ENCODE measurements at regions not wholly inside any gene's neighbourhood (a gene's known extent, or its start where the extent isn't known, plus 50 kb on each side); places are given as distances from the start of the nearest gene placed in this dataset.

DNA sequence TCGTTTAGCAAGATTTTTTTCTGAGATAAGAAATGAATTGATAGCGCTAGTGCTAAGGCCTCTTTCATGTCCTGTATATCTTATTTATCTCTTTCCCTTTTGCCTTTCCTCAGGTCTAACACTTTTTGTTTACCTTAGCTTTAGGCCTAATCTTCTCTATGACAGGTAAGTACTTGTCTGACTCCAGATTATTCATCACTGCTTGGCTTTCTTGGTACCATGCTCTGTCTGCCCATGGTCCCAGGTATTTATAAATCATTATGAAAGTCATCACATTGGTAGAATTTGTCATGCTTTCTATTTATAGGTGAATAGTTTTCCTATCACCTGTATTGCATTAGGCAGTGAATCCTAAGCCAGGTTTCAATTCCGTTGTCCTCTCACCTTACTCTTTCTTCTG is 99.5 kb upstream of the CTSO start:
- Mint-ChIP-seq H3K27ac (no peak overlapping the region), H3K36me3 (no peaks in the 10 kb centered on the region), H3K4me1 (peaks cover 4% of the 10 kb centered on the region), H3K27me3 (ENCODE audit: insufficient read depth, low read depth) (no peaks in the 10 kb centered on the region), H3K9me3 (peaks cover 2% of the 10 kb centered on the region), H3K4me3 (no peak overlapping the region)
- Histone ChIP-seq H3K79me2 (ENCODE audit: low read depth) (no peaks in the 10 kb centered on the region), H3K4me3 (no peak overlapping the region), H3K4me2 (no peak overlapping the region), H4K20me1 (ENCODE audit: low read depth) (no peaks in the 10 kb centered on the region), H3F3A (ENCODE audit: low read depth) (no peaks in the 10 kb centered on the region), H3K9me3 (ENCODE audit: low read depth) (no peaks in the 10 kb centered on the region), H2AFZ (replicated peaks) (no peak overlapping the region), H3K9ac (no peak overlapping the region), H3K27me3 (no peaks in the 10 kb centered on the region), H3K4me1 (no peaks in the 10 kb centered on the region), H3K36me3 (no peaks in the 10 kb centered on the region), H3K27ac (no peak overlapping the region)
- TF ChIP-seq EZH2 (IDR thresholded peaks at IDR 0.05) (no peak), EZH2phosphoT487 (IDR thresholded peaks at IDR 0.05) (no peak)
- TF ChIP-seq, protein P1, sequence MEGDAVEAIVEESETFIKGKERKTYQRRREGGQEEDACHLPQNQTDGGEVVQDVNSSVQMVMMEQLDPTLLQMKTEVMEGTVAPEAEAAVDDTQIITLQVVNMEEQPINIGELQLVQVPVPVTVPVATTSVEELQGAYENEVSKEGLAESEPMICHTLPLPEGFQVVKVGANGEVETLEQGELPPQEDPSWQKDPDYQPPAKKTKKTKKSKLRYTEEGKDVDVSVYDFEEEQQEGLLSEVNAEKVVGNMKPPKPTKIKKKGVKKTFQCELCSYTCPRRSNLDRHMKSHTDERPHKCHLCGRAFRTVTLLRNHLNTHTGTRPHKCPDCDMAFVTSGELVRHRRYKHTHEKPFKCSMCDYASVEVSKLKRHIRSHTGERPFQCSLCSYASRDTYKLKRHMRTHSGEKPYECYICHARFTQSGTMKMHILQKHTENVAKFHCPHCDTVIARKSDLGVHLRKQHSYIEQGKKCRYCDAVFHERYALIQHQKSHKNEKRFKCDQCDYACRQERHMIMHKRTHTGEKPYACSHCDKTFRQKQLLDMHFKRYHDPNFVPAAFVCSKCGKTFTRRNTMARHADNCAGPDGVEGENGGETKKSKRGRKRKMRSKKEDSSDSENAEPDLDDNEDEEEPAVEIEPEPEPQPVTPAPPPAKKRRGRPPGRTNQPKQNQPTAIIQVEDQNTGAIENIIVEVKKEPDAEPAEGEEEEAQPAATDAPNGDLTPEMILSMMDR (IDR thresholded peaks at IDR 0.05), result no peak
- DNase-seq (ENCODE audit: low spot score), result no peak

DNA sequence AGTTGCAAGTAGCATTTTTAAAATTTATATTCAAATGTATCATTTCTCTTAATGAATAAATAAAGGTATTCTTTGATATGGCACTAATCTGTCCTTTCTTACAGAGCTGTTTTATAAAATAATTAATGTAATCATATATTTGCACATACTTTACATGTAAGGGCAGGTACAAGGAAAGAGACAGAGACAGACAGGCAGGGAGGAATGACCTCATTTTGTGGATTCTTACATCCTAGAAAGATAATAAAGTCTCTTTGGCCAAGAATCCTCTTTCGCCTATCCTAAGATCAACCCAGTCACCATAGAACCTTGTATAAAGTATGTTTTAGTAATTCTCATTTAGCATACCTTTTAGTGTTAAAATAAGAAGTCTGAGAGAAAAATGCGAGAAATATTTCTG is 98.5 kb upstream of the CTSO start:
- Histone ChIP-seq H3K4me2 (no peak overlapping the region), H3K4me3 (no peak overlapping the region), H3K9ac (no peak overlapping the region), H3K27me3 (no peaks in the 10 kb centered on the region), H2AFZ (replicated peaks) (no peak overlapping the region), H3K36me3 (no peaks in the 10 kb centered on the region), H3K79me2 (ENCODE audit: low read depth) (no peaks in the 10 kb centered on the region), H3K9me3 (ENCODE audit: low read depth) (no peaks in the 10 kb centered on the region), H4K20me1 (ENCODE audit: low read depth) (no peaks in the 10 kb centered on the region), H3K27ac (no peak overlapping the region), H3F3A (ENCODE audit: low read depth) (no peaks in the 10 kb centered on the region), H3K4me1 (no peaks in the 10 kb centered on the region)
- Mint-ChIP-seq H3K36me3 (no peaks in the 10 kb centered on the region), H3K9me3 (peaks cover 2% of the 10 kb centered on the region), H3K27ac (no peak overlapping the region), H3K4me1 (peaks cover 4% of the 10 kb centered on the region), H3K4me3 (no peak overlapping the region), H3K27me3 (ENCODE audit: insufficient read depth, low read depth) (no peaks in the 10 kb centered on the region)
- TF ChIP-seq EZH2 (IDR thresholded peaks at IDR 0.05) (no peak), EZH2phosphoT487 (IDR thresholded peaks at IDR 0.05) (no peak)
- TF ChIP-seq, protein P1 (IDR thresholded peaks at IDR 0.05), result no peak
- DNase-seq (ENCODE audit: low spot score), result no peak

DNA sequence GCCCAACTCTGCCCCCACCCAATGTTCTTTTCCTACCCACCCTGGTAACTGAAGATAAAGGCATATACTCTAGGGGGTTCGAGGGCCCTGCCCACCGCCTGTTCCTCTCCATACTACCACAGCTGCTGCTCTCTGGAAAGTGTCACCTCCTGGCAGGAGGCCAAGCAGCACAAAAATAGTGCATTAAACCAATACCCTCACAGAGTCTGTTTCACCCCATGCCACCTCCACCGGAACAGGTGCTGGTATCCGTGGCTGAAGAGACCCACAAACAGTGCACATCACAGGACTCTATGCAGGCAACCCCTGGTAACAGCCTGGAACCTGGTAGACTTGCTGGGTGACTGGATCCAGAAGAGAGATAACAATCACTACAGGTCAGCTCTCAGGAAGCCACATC is 85.1 kb upstream of the CTSO start:
- Mint-ChIP-seq H3K9me3 (no peaks in the 10 kb centered on the region), H3K4me1 (no peaks in the 10 kb centered on the region), H3K4me3 (no peak overlapping the region), H3K27me3 (ENCODE audit: insufficient read depth, low read depth) (peaks cover 9% of the 10 kb centered on the region), H3K27ac (no peak overlapping the region), H3K36me3 (no peaks in the 10 kb centered on the region)
- H3K9ac ChIP-seq, result no peak overlapping the region
- TF ChIP-seq EZH2 (IDR thresholded peaks at IDR 0.05) (no peak), EZH2phosphoT487 (IDR thresholded peaks at IDR 0.05) (no peak)
- TF ChIP-seq, protein P1 (IDR thresholded peaks at IDR 0.05), result no peak
- no peak overlapping the region for H3K4me3 ChIP-seq
- no peaks in the 10 kb centered on the region for H3K27me3 ChIP-seq
- H4K20me1 ChIP-seq (ENCODE audit: low read depth), result no peaks in the 10 kb centered on the region
- H2AFZ ChIP-seq (replicated peaks), result no peak overlapping the region
- H3K4me2 ChIP-seq, result no peak overlapping the region
- no peaks in the 10 kb centered on the region for H3F3A ChIP-seq (ENCODE audit: low read depth)
- H3K79me2 ChIP-seq (ENCODE audit: low read depth), result no peaks in the 10 kb centered on the region
- no peak overlapping the region for H3K27ac ChIP-seq
- H3K9me3 ChIP-seq (ENCODE audit: low read depth), result no peaks in the 10 kb centered on the region
- H3K4me1 ChIP-seq, result no peaks in the 10 kb centered on the region
- no peak for DNase-seq (ENCODE audit: low spot score)
- no peaks in the 10 kb centered on the region for H3K36me3 ChIP-seq

DNA sequence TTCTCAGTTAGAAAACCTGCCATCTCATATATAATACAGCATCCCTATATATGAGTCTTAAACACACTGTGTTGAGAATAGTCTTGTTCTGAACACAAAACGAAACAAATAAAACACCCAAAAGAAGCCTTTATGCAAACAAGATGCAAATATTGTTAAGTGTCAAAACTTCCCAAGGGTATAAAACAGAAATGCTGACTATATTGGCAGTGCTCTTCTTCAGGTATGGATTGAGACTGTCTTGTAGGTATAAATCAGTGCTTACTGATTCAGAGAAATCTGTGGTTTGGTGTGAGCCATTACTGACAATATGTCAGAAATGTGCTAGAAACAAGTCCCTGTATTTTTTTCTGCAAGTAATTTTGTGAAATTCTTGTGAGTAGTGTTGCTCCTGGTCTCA is 82.8 kb upstream of the CTSO start:
- Histone ChIP-seq H3K4me1 (no peaks in the 10 kb centered on the region), H3K9me3 (ENCODE audit: low read depth) (no peaks in the 10 kb centered on the region), H3F3A (ENCODE audit: low read depth) (no peaks in the 10 kb centered on the region), H4K20me1 (ENCODE audit: low read depth) (no peaks in the 10 kb centered on the region), H3K79me2 (ENCODE audit: low read depth) (no peaks in the 10 kb centered on the region), H2AFZ (replicated peaks) (no peak overlapping the region), H3K36me3 (no peaks in the 10 kb centered on the region), H3K4me2 (no peak overlapping the region), H3K27me3 (no peaks in the 10 kb centered on the region), H3K9ac (no peak overlapping the region), H3K4me3 (no peak overlapping the region), H3K27ac (no peak overlapping the region)
- H3K27ac Mint-ChIP-seq, result no peak overlapping the region
- TF ChIP-seq EZH2phosphoT487 (IDR thresholded peaks at IDR 0.05), result no peak
- TF ChIP-seq, protein P1 (IDR thresholded peaks at IDR 0.05), result no peak
- no peaks in the 10 kb centered on the region for H3K27me3 Mint-ChIP-seq (ENCODE audit: insufficient read depth, low read depth)
- H3K9me3 Mint-ChIP-seq, result no peaks in the 10 kb centered on the region
- H3K4me3 Mint-ChIP-seq, result no peak overlapping the region
- DNase-seq (ENCODE audit: low spot score), result no peak
- no peaks in the 10 kb centered on the region for H3K4me1 Mint-ChIP-seq
- no peaks in the 10 kb centered on the region for H3K36me3 Mint-ChIP-seq

Data from neural progenitor cell (in vitro differentiated cells).